ENCODE measurements at regions not wholly inside any gene's neighbourhood (a gene's known extent, or its start where the extent isn't known, plus 50 kb on each side); places are given as distances from the start of the nearest gene placed in this dataset.

GRCh38 chr13:84296401-84296800 lies 414.1 kb upstream of the SLITRK1 start (continued):
- no peak for TF ChIP-seq CREM (IDR thresholded peaks at IDR 0.05; ENCODE audit: low read depth)
- no peak for TF ChIP-seq E2F4 (IDR thresholded peaks at IDR 0.05; ENCODE audit: low read depth, low read length)
- TF ChIP-seq GATAD2B (conservative IDR thresholded peaks at IDR 0.05; ENCODE audit: low read depth) = no peak
- TF ChIP-seq NRF1 (conservative IDR thresholded peaks at IDR 0.05; ENCODE audit: low read depth, low read length) = no peak
- TF ChIP-seq ZNF274 (IDR thresholded peaks at IDR 0.05; ENCODE audit: insufficient read depth, insufficient read length) = no peak
- no peak for TF ChIP-seq SREBF2 (IDR thresholded peaks at IDR 0.05; ENCODE audit: low read length)

- FAIRE-seq (no peak), ATAC-seq (no peak), DNase-seq (ENCODE audit: low read depth, low spot score) (no peak)
- 5% methylated on average over 3 of the region's 3 CpGs for WGBS (ENCODE audit: insufficient coverage, insufficient replicate concordance, low lambda C conversion rate, missing lambda C conversion rate)
- H3K4me2 ChIP-seq (ENCODE audit: control insufficient read depth, insufficient read depth) = no peak overlapping the region
- H3K9me3 ChIP-seq (replicated peaks; ENCODE audit: control insufficient read depth, insufficient read depth, low read length) = no peaks in the 10 kb centered on the region
- no peak overlapping the region for H3K4me3 ChIP-seq
- no peaks in the 10 kb centered on the region for H4K20me1 ChIP-seq (ENCODE audit: control insufficient read depth, insufficient read depth)
- no peak overlapping the region for H3K9ac ChIP-seq (ENCODE audit: control insufficient read depth, insufficient read depth, low read length)
- no peaks in the 10 kb centered on the region for H3K36me3 ChIP-seq (ENCODE audit: control insufficient read depth in 2 of 2, insufficient read depth in 2 of 2, low read length in 1 of 2)
- CTCF ChIA-PET = interaction anchor here (0.9 to 1.2 kb wide), 2 partner anchors 13 to 280 kb away, joined by 3 read pairs; no protein-coding TSS in a partner anchor
- no TSS peak for BruUV-seq (replicated peaks)
- no peak overlapping the region for H3K27ac ChIP-seq (ENCODE audit: control insufficient read depth, insufficient read depth)
- POLR2A ChIA-PET = no interaction called here
- H3K4me1 ChIP-seq (ENCODE audit: control insufficient read depth, insufficient read depth, low read length) = no peaks in the 10 kb centered on the region
- H3K27me3 ChIP-seq (replicated peaks in 1 of 2; ENCODE audit: control insufficient read depth in 2 of 2, insufficient read depth in 2 of 2, low read length in 1 of 2) = no peaks in the 10 kb centered on the region
- RAD21 ChIA-PET (ENCODE audit: unreplicated experiment) = no interaction called here
- SMC1A ChIA-PET (ENCODE audit: uncharacterized antibody, unreplicated experiment) = interaction anchor here (0.9 to 1.3 kb wide), 4 partner anchors 11 to 25 kb away, joined by 3 to 5 read pairs (median 3); no protein-coding TSS in a partner anchor
- no peak overlapping the region for H2AFZ ChIP-seq (ENCODE audit: control insufficient read depth, low read depth, low read length)
- intact Hi-C loops (cut with micrococcal nuclease; ENCODE audit: unreplicated experiment) (no loop called here), in situ Hi-C loops (cut with MboI) (no loop called here)
- no peaks in the 10 kb centered on the region for H3K79me2 ChIP-seq (ENCODE audit: control insufficient read depth, insufficient read depth, low read length)
- TF ChIP-seq ZSCAN29 (IDR thresholded peaks at IDR 0.05) (no peak), ZNF24 (IDR thresholded peaks at IDR 0.05) (no peak), MAX (IDR thresholded peaks at IDR 0.05; ENCODE audit: low read depth, low read length) (no peak), CHD2 (IDR thresholded peaks at IDR 0.05; ENCODE audit: borderline replicate concordance, low read depth, low read length) (no peak), STAT3 (IDR thresholded peaks at IDR 0.05; ENCODE audit: low read depth, low read length) (no peak), CEBPZ (IDR thresholded peaks at IDR 0.05; ENCODE audit: low read depth, low read length) (no peak), USF2 (IDR thresholded peaks at IDR 0.05; ENCODE audit: borderline replicate concordance, low read depth, low read length) (no peak), BMI1 (IDR thresholded peaks at IDR 0.05; ENCODE audit: borderline replicate concordance) (no peak), SREBF1 (IDR thresholded peaks at IDR 0.05; ENCODE audit: low read length) (no peak), USF1 (IDR thresholded peaks at IDR 0.05; ENCODE audit: borderline replicate concordance, extremely low read length, insufficient read depth, low read depth, low read length) (no peak), POLR2AphosphoS5 (IDR thresholded peaks at IDR 0.05; ENCODE audit: low read length) (no peak), MTA3 (IDR thresholded peaks at IDR 0.05; ENCODE audit: borderline replicate concordance, low read length) (no peak), RAD51 (IDR thresholded peaks at IDR 0.05) (no peak), DPF2 (IDR thresholded peaks at IDR 0.05) (no peak)
Observed at GRCh38 chr13:84294576-84294975, 412.3 kb upstream of the SLITRK1 start.
